GM18867 (cell line): ENCODE measurements at regions not wholly inside any gene's neighbourhood (a gene's known extent, or its start where the extent isn't known, plus 50 kb on each side); places are given as distances from the start of the nearest gene placed in this dataset.
"Not testable (repeated sequence)": the region's sequence is repeated elsewhere in the genome, so short reads cannot be mapped to it uniquely, and the experiment has no call there.

Experiments
- ATAC-seq: cut with Tn5 transposase; IDR thresholded peaks from one replicate; pipeline ENCODE4 v1.9.1; 2021; ENCODE audit warnings: mild to moderate bottlenecking, moderate library complexity; ENCODE audit not compliant: unreplicated experiment

DNA sequence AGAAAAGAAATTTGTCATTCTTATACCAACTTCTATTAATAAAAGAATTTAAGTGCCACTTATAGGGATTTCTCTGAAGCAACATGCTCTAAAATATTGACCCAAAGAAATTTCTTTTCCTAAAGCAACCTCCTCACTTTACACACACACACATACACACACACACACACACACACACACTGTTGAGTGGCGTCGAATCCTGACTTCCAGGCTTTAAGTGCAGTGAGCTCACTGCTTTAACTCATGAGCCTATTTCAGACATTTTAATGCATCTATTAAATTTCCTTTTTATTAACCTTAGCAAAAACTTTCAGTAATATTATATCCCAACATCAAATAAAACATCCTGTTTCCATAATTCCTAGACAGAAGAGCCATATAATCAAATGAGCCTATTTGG is 229.1 kb upstream of the ACVR2A start:
- no peak for ATAC-seq

- no peak for ATAC-seq
These were observed 229.8 kb upstream of the ACVR2A start for GRCh38 chr2:147614979-147615470.

DNA sequence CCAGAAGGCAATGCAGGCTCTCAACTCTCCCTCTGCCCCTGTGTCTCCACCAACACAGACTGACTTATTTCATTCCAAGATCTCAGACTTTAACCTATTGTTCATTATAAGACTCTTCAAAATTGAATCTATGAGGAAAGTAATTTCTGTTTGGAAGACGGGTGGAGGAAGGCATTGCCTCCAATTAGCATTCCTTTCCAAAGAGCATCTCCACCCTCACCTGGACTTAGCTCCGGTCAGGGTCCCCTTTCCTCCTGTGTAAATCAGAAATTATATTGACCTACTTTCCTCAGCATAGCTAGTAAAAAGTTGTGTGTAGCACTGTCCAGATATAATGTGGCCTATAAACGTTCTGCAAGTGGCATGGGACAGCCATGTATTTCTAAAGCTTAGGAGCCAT is 230.4 kb upstream of the ACVR2A start:
- no peak for ATAC-seq

GRCh38 chr2:147610496-147611040 is 234.3 kb upstream of the ACVR2A start:
- ATAC-seq: no peak

GRCh38 chr2:147609301-147609700 is 235.5 kb upstream of the ACVR2A start:
- no peak for ATAC-seq

GRCh38 chr2:147607379-147607778 is 237.4 kb upstream of the ACVR2A start:
- ATAC-seq: no peak

DNA sequence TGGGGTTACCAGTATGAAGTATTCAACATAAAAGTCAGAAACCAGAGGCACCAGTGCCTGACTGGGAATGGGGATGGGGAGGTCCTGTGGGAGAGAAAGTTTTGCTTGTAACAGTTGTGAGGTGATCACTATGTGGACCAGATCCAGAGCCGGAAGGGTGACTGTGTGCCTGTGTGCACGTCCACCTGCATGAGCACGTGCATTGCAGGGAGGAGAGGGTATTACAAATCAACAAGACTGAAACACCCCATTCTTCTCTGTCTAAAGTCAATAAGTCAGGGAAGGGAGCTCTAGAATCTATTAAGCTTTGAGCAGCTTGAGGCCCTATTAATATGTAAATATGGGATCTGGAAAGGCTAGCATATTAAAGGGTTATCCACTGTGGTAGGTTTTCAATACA is 241.0 kb upstream of the ACVR2A start:
- no peak for ATAC-seq

- ATAC-seq: no peak
These were observed 241.4 kb upstream of the ACVR2A start for GRCh38 chr2:147603447-147603846.

DNA sequence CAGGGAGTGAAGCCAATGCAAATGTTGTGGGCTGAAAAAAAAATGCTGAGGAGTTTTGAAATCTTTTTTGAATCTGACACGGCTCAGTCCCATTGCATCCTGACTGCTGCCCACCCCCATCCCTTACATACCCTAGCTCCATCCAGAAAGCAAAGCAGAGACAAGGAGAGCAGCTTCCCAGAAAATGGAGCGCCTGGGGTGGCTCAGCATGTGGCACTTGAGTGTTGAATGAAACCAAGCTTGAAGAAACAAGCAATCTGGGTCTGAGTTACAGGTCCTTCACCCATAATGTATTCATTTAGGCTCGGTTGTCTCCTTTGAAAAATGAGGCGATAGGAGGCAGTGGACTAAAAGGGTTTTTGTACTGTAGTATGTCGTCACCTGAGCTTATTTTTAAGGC is 244.2 kb upstream of the ACVR2A start:
- no peak for ATAC-seq

DNA sequence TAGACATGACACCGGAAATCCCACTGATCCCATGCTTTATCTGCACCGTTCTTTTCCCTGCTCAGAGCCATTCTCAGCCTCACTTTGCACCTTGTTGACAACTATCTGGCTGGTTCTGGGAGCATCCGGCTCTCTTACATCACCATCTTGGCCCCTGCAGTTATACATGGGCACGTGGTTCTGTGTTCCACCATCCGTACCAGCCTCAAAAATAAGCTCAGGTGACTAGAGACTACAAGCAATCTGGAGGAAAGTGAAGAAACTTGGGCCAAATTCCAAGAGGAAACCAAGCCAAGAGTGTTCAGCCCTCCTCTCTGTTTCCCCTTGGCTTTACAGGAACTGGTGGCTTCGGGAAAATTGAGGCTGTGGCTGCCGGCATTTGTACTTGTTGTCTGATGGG is 244.6 kb upstream of the ACVR2A start:
- ATAC-seq: no peak

- no peak for ATAC-seq
These were observed 249.6 kb upstream of the ACVR2A start for GRCh38 chr2:147595200-147595599.

DNA sequence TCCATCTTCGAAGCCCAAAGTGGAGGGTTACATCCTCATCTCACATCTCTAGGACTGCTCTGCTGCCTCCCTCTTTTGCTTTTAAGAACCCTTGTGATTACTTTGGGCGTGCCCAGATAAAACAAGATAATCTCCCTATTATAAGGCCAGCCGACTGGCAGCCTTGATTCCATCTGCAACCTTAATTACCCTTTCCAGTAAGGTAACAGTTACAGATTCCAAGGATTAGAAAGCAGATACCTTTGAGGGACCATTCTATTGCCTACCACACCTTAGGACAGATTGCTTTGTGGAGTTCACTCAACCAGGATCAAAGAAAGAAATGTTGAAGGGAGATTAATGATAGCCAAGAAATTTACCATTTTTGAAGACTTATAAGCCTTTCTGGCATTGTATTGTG is 250.8 kb upstream of the ACVR2A start:
- no peak for ATAC-seq

GRCh38 chr2:147592784-147593183 is 252.0 kb upstream of the ACVR2A start:
- not testable (repeated sequence) for ATAC-seq

DNA sequence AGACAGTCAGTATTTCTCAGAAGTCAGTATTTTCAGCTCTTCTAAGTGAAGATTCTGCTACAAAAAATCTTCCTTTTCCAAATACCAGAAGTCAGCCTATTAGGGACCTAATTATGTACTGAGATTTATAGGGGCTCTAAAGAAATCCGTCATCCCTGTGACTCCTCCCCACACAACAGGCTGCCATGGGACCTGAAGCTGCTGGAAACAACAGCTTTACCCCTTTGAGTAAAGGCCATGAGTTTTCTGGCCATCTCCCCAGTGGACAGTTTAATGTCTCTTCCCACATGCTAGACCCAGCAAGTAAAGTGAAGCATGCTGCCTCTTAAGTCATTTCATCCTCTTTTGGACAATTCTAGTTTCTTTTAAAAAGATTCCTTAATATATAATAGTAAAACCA is 255.7 kb upstream of the ACVR2A start:
- ATAC-seq: no peak

GRCh38 chr2:147588191-147588590 is 256.6 kb upstream of the ACVR2A start:
- no peak for ATAC-seq

DNA sequence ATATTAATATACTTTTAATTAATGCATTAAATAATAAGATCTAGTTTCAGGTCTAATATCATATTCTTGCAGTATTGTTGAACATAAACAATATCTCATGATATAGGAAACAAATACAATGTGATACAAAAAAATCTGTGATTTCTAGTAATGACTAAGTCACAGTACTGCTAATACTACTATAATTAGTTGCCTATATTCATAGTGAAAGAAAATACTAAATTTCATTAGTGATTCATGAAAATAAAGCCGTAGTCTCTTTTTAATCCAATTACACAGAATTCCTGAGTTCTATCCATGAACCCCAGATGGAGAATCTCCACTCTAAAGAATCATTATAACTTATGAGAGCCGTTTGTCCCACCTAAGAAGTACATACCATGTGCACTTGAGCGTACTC is 266.3 kb upstream of the ACVR2A start:
- ATAC-seq: no peak

DNA sequence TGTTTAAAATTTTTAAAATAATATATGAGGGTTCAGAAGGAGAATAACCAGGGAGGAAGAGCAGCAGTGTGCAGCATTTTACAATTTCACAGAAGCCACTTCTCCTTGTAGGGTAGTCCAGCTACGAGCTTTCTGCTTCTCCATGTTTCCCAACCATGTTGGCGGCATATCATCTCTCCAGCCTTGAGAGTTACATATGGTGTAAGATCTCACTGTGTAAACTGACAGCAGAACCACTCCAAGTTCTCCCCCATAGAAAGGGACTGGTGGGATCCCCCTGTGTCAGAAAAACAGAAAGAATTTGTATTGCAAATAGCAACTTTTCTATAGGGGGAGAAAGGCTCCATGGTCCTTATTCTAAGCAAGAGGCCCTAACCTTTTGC is 266.8 kb upstream of the ACVR2A start:
- ATAC-seq: no peak

- no peak for ATAC-seq
These were observed 267.4 kb upstream of the ACVR2A start for GRCh38 chr2:147577323-147577997.

GRCh38 chr2:147575106-147575505 is 269.7 kb upstream of the ACVR2A start:
- ATAC-seq: no peak

DNA sequence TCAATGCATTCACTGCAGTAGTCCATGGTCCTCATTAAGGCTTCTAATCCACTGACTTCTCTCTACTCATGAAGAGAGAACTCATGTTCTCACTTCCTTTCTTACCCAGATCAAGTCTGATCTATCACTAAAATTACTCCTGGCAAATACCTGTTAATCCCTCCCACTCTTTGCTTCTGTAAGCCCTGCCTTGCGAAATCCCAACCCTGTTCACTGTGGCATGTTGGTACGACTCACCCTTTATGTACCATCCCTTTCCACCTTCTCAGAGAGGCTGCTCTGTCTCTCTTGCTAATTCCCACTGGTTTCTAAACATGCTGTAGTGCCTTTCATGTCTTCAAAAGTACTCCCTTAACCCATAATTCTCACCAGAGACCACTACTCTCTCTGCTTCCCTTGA is 272.2 kb upstream of the ACVR2A start:
- ATAC-seq: no peak

GRCh38 chr2:147569426-147569825 is 275.4 kb upstream of the ACVR2A start:
- no peak for ATAC-seq

- no peak for ATAC-seq
These were observed 276.7 kb upstream of the ACVR2A start for GRCh38 chr2:147568109-147568508.

DNA sequence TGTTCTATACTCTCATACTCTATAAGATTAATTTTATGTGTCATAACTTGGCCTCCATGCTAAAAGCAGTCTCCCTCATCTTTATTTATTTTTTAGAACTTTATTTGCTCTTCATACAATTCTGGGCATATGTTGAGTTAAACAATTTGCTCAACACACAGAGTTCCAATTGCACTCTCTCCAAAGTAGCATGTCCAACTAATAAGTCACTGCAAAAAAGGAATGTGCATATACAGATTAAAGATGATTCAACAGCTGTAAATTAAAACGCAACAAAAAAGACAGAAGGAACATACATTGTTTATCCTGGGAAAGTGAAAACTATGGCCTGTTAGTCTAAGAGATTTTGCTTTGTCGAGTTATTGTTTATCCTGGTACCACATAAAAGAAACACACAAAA is 277.7 kb upstream of the ACVR2A start:
- ATAC-seq: no peak
